Kidney epithelial cell (primary cell): ENCODE measurements at regions not wholly inside any gene's neighbourhood (a gene's known extent, or its start where the extent isn't known, plus 50 kb on each side); places are given as distances from the start of the nearest gene placed in this dataset.

Experiments used
- DNase-seq: peaks from one replicate; pipeline ENCODE4 v3.0.0-alpha.2; 2010; ENCODE audit warnings: low read depth
- H3K27me3 ChIP-seq: 2 replicates; pipeline ENCODE4 v1.6.0; 2011; ENCODE audit warnings: low read length; ENCODE audit not compliant: control insufficient read depth, insufficient read depth
- H3K36me3 ChIP-seq: 2 replicates; pipeline ENCODE4 v1.5.1; 2011; ENCODE audit warnings: low read length; ENCODE audit not compliant: control insufficient read depth, insufficient read depth
- H3K4me3 ChIP-seq: 2 replicates; pipeline ENCODE4 v1.5.1; 2011; ENCODE audit warnings: low read depth, mild to moderate bottlenecking, control low read depth, low read length
- TF ChIP-seq, protein P1 (sequence below): IDR thresholded peaks from 2 replicates; pipeline ENCODE4 v1.5.1; 2011; ENCODE audit warnings: mild to moderate bottlenecking, moderate library complexity, low read length, control low read depth, inconsistent platforms; ENCODE audit not compliant: insufficient read depth, poor library complexity, severe bottlenecking

DNA sequence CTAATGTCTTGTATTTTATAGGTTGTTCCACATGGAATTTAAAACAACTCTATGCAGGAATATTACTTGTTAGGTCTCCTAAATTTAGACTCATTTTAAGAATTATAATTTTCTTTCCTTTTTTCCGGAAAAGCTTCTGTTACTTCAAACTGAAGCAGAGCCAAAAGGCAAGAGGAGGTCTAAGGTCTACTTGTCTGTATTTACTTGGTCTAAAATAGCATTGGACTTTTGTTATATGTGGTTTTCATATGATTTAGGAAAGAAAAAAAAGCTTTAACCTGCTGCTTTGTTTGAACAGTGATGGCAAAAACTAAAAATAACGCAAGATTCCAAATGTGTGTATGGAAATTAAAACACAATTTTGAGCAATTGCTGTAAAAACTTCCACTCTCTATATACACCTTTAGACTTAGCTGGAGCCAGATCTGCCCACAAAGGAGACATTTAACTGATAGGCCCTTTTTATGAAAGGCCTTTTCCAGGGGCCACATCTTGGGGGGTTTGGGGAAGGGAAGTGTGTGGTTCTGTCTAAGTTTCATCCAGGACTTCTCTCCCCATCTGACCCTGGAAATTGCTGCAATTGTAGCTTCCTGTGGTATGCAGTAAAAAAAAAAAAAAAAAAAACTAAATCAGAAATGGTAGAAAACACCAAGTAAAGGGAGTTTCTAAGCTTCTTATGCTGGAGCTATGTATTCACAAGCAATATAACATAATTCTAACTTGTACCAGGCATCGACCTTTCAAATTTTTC is 307.7 kb upstream of the MEF2C start:
- no peak overlapping the region for H3K4me3 ChIP-seq
- no peaks in the 10 kb centered on the region for H3K36me3 ChIP-seq
- TF ChIP-seq, protein P1, sequence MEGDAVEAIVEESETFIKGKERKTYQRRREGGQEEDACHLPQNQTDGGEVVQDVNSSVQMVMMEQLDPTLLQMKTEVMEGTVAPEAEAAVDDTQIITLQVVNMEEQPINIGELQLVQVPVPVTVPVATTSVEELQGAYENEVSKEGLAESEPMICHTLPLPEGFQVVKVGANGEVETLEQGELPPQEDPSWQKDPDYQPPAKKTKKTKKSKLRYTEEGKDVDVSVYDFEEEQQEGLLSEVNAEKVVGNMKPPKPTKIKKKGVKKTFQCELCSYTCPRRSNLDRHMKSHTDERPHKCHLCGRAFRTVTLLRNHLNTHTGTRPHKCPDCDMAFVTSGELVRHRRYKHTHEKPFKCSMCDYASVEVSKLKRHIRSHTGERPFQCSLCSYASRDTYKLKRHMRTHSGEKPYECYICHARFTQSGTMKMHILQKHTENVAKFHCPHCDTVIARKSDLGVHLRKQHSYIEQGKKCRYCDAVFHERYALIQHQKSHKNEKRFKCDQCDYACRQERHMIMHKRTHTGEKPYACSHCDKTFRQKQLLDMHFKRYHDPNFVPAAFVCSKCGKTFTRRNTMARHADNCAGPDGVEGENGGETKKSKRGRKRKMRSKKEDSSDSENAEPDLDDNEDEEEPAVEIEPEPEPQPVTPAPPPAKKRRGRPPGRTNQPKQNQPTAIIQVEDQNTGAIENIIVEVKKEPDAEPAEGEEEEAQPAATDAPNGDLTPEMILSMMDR, result no peak
- no peaks in the 10 kb centered on the region for H3K27me3 ChIP-seq
- DNase-seq, result no peak

DNA sequence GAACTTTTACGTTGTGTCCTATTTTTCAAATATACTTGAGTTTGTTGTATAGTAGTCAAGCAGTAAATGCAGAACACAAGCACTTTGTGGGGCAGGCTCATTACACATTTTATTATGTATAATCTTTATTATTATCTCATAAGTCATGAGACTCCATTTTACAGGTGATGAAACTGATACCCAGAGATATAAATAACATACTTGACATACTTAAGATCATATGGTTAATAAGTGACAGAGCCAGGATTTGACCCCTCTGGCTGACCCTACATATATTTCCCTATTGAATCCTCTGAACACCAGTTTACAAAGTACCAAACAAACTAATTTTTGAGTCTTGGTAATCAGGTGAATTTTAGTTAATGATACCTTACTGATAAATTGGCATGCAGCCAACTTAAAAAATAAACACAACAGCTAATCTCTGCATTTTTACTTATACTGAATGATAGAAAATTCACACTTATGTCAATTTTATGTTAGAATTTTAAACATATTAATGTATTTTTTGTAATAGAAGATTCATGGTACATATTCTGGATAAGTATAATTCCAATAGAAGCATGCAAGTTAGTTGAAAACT is 305.0 kb upstream of the MEF2C start:
- Histone ChIP-seq H3K27me3 (no peaks in the 10 kb centered on the region), H3K36me3 (no peaks in the 10 kb centered on the region), H3K4me3 (no peak overlapping the region)
- TF ChIP-seq, protein P1, result no peak
- no peak for DNase-seq

DNA sequence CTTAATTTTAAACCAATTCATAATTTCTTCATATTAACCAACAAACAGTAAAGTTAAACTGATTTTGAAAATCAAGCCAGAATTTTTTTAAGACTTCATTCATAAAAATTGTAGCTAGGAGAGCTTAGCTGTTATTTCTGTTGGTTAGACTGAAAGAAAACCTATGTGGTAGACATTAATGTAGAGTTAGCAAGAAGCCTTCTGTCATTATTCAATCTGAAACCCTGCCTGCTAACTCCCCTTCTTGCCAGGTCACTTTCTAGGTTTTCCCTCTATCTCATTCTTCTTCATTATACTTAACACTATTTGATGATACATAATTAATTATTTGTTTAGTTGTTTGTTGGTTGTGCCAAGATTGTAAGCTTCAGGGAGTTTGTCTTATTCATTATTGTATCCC is 304.3 kb upstream of the MEF2C start:
- TF ChIP-seq, protein P1, result no peak
- Histone ChIP-seq H3K36me3 (no peaks in the 10 kb centered on the region), H3K4me3 (no peak overlapping the region), H3K27me3 (no peaks in the 10 kb centered on the region)
- DNase-seq, result no peak

DNA sequence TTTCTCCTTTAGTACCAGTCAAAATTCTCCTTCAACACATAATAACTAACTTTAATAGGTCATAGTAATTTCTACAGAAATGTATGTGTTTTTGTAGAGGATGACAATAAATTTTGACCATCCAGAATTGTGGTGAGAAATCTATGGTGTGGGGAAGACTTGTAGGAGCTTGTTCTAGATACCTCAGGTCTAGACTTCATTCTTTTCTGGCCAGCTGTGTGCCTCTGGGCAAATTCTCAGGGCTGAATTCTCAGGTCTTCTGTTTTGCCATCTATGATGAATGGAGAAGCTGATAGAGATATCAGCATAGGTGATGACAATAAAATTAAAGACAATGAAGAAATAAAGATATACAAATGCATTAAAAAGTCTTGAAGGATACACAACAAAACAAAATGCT is 298.6 kb upstream of the MEF2C start:
- no peak for DNase-seq

DNA sequence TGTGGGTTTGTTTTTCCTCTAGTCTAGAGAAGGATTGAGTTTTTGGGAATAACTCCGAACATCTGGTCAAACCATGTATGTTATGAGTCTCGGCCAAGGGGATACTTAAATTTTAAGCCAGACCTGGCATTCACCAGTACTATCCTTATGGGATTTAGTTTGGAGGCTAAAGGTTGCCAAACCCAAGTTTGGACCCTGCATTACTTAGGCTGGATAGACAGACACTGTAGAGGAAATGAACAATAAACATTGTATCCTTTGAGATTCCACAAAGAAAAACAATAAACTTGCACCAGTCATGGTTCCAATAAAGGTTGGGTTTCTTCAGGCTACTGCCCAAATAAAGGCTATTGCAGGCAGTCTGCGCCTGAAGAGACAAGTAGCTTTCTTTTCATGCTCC is 296.7 kb upstream of the MEF2C start:
- TF ChIP-seq, protein P1, result no peak
- no peak overlapping the region for H3K4me3 ChIP-seq
- no peaks in the 10 kb centered on the region for H3K27me3 ChIP-seq
- no peaks in the 10 kb centered on the region for H3K36me3 ChIP-seq
- DNase-seq, result no peak

More for the DNA sequence above, 298.6 kb upstream of the MEF2C start:
- TF ChIP-seq, protein P1, result no peak
- Histone ChIP-seq H3K27me3 (no peaks in the 10 kb centered on the region), H3K36me3 (no peaks in the 10 kb centered on the region), H3K4me3 (no peak overlapping the region)
